Gastroesophageal sphincter (tissue), 4 donors: ENCODE measurements at regions not wholly inside any gene's neighbourhood (a gene's known extent, or its start where the extent isn't known, plus 50 kb on each side); places are given as distances from the start of the nearest gene placed in this dataset.

Source experiments
- ATAC-seq: fragments of 150-250 bp; one replicate; pipeline ENCODE4 v1.9.1; 2016; ENCODE audit warnings: mild to moderate bottlenecking, moderate library complexity
- H3K27ac ChIP-seq, 4 donors: fragments of 200-600 bp; sonication (generic) in 3 of 4; 1 replicate in 3 of 4; 2 replicates in 1 of 4; pipeline ENCODE4 v1.5.1; 2016 to 2019
- H3K27me3 ChIP-seq: fragments of 200-600 bp; sonication (generic); one replicate; pipeline ENCODE4 v1.5.1; 2019
- H3K36me3 ChIP-seq, 2 donors: fragments of 200-600 bp; sonication (generic); one replicate each; pipeline ENCODE4 v1.5.1; 2019; ENCODE audit warnings: control low read depth in 1 of 2
- H3K4me1 ChIP-seq, 3 donors: fragments of 200-600 bp; sonication (generic); 1 replicate in 2 of 3; 2 replicates in 1 of 3; pipeline ENCODE4 v1.5.1; 2016 to 2019; ENCODE audit warnings: control low read depth in 2 of 3
- H3K4me3 ChIP-seq, 2 donors: fragments of 200-600 bp; sonication (generic); one replicate each; pipeline ENCODE4 v1.5.1; 2019; ENCODE audit warnings: mild to moderate bottlenecking in 1 of 2, moderate library complexity in 1 of 2
- H3K9me3 ChIP-seq, 3 donors: fragments of 200-600 bp; sonication (generic); one replicate each; pipeline ENCODE4 v1.5.1; 2017 to 2019; ENCODE audit warnings: control low read depth in 2 of 3
- EP300 ChIP-seq: sonication (generic); formaldehyde crosslinking; IDR thresholded peaks from one replicate; pipeline ENCODE4 v1.6.1; 2017; ENCODE audit warnings: antibody characterized with exemption, mild to moderate bottlenecking
- POLR2A ChIP-seq, 2 donors: fragments of 450-650 bp; IDR thresholded peaks; one replicate each; pipeline ENCODE4 v1.6.1; 2017; ENCODE audit warnings: antibody characterized with exemption in 2 of 2, mild to moderate bottlenecking in 2 of 2, moderate library complexity in 1 of 2
- POLR2AphosphoS5 ChIP-seq: sonication (generic); formaldehyde crosslinking; IDR thresholded peaks from one replicate; pipeline ENCODE4 v1.6.1; 2017; ENCODE audit warnings: antibody characterized with exemption
- WGBS, 2 donors: methylation state at CpG; one replicate each; pipeline ENCODE4 v1.1.5; 2018; ENCODE audit warnings: low coverage in 1 of 2; 5-methylcytosine and 5-hydroxymethylcytosine counted together
- TF ChIP-seq, protein P1 (sequence below), 4 experiments: fragments of 200-600 bp in 2 of 4; fragments of 450-650 bp in 2 of 4; sonication (generic) in 1 of 4; IDR thresholded peaks; one replicate each; pipeline ENCODE4 v1.5.1; 2017 to 2019; ENCODE audit warnings: antibody characterized with exemption in 4 of 4, mild to moderate bottlenecking in 2 of 4, moderate library complexity in 2 of 4

DNA sequence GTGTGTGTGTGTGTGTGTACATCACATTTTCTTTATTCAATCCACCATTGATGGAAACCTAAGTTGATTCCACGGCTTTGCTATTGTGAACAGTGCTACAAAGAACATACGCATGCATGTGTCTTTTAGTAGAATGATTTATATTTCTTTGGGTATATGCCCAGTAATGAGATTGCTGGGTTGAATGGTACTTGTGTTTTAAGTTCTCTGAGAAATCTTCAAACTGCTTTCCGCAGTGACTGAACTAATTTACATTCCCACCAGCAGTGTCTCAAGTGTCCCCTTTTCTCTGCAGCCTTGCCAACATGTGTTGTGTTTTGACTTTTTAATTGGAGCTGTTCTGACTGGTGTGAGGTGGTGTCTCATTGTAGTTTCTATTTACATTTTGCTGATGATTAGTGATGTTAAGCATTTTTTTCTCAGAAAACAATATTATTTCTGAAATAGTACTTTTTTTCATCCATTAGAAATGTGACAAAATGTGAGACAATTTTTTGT is 769.7 kb downstream of the TAF11L14 start:
- Histone ChIP-seq H3K4me3 (no peak overlapping the region), H3K27ac (no peak overlapping the region), H3K4me1 (no peaks in the 10 kb centered on the region), H3K9me3 (no peaks in the 10 kb centered on the region), H3K36me3 (no peaks in the 10 kb centered on the region), H3K27me3 (no peaks in the 10 kb centered on the region)
- TF ChIP-seq POLR2A (IDR thresholded peaks at IDR 0.05): no peak
- TF ChIP-seq, protein P1, sequence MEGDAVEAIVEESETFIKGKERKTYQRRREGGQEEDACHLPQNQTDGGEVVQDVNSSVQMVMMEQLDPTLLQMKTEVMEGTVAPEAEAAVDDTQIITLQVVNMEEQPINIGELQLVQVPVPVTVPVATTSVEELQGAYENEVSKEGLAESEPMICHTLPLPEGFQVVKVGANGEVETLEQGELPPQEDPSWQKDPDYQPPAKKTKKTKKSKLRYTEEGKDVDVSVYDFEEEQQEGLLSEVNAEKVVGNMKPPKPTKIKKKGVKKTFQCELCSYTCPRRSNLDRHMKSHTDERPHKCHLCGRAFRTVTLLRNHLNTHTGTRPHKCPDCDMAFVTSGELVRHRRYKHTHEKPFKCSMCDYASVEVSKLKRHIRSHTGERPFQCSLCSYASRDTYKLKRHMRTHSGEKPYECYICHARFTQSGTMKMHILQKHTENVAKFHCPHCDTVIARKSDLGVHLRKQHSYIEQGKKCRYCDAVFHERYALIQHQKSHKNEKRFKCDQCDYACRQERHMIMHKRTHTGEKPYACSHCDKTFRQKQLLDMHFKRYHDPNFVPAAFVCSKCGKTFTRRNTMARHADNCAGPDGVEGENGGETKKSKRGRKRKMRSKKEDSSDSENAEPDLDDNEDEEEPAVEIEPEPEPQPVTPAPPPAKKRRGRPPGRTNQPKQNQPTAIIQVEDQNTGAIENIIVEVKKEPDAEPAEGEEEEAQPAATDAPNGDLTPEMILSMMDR (IDR thresholded peaks at IDR 0.05): no peak
- no peak for TF ChIP-seq EP300
- TF ChIP-seq POLR2AphosphoS5: no peak
- WGBS, 2 donors: 29 to 62% methylated on average over 3 of the region's 3 CpGs
- ATAC-seq: no peak

DNA sequence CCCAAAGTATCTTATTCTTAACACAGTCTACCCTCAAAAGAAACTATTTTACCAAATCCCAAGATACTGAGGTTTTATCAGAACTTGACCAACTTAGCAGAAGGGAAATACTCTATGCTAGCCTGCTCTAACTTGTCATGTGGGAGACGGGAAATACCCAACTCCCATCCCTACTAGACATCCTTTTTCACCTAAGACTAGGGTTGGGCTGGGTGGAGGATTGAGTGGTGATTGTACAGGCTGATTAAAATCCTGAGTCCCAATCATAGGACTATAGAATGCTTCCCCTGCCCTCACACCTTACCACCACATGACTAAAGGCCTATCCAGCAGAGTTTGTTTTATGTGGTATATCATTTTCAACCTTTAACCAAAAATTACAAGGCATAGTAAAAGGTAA is 786.5 kb downstream of the TAF11L14 start:
- no peak for ATAC-seq
- Histone ChIP-seq H3K36me3 (no peaks in the 10 kb centered on the region), H3K27me3 (no peaks in the 10 kb centered on the region), H3K27ac (no peak overlapping the region), H3K4me3 (no peak overlapping the region), H3K9me3 (no peaks in the 10 kb centered on the region), H3K4me1 (no peaks in the 10 kb centered on the region)
- TF ChIP-seq, protein P1 (IDR thresholded peaks at IDR 0.05): no peak
- TF ChIP-seq POLR2AphosphoS5: no peak
- TF ChIP-seq POLR2A (IDR thresholded peaks at IDR 0.05): no peak
- TF ChIP-seq EP300: no peak
- WGBS, 2 donors: 89 to 93% methylated on average over 1 of the region's 1 CpG

DNA sequence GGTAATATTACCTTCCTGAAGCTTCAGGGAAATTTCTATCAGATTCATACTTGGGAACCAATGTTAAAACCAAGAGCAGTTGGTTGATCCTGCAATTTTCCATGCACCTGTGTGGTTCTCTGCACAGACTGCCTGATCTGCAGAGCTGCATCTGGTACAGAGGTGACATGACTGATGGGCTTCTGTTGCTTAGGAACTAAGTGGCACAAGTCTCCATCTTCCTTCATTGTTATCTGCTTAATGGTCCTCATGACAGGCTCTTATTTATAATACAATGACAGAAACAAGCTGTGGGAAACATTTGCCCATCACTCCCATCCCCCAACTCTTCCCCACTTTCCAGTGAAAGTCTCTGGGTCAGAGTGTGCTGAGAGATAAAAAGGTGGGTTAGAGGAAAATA is 799.1 kb downstream of the TAF11L14 start:
- Histone ChIP-seq H3K27ac (no peak overlapping the region), H3K27me3 (no peaks in the 10 kb centered on the region), H3K36me3 (no peaks in the 10 kb centered on the region), H3K4me3 (no peak overlapping the region), H3K9me3 (peaks cover 0 to 3% (median 0%) of the 10 kb centered on the region in 3 donors), H3K4me1 (no peaks in the 10 kb centered on the region)
- ATAC-seq: no peak
- TF ChIP-seq, protein P1 (IDR thresholded peaks at IDR 0.05): no peak
- TF ChIP-seq EP300: no peak
- no peak for TF ChIP-seq POLR2A (IDR thresholded peaks at IDR 0.05)
- TF ChIP-seq POLR2AphosphoS5: no peak

DNA sequence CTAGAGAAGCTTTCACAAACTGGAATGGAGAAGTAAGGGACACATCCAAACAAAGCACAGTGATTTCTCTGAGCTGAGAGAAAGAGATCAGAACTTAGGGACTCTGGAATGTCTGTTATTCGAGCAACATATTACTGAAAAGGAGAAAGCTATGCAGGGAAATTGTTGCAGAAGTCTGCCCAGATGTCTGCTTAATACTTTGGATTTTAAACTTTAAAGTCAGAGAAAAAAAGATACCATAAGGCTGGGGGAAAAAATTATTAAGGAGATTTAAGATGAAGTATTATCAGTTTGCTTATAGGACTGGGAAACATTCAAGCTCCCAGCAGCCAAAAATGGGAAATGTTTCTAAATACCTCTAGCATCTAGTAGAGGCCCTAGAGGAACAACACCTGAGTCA is 803.9 kb downstream of the TAF11L14 start:
- no peak for ATAC-seq
- WGBS, 2 donors: 10 to 37% methylated on average over 1 of the region's 1 CpG
- Histone ChIP-seq H3K4me3 (no peak overlapping the region), H3K27ac (no peak overlapping the region), H3K27me3 (no peaks in the 10 kb centered on the region), H3K9me3 (no peaks in the 10 kb centered on the region), H3K36me3 (no peaks in the 10 kb centered on the region), H3K4me1 (no peaks in the 10 kb centered on the region)
- TF ChIP-seq EP300 (no peak), POLR2A (IDR thresholded peaks at IDR 0.05) (no peak), POLR2AphosphoS5 (no peak)
- TF ChIP-seq, protein P1 (IDR thresholded peaks at IDR 0.05): no peak

DNA sequence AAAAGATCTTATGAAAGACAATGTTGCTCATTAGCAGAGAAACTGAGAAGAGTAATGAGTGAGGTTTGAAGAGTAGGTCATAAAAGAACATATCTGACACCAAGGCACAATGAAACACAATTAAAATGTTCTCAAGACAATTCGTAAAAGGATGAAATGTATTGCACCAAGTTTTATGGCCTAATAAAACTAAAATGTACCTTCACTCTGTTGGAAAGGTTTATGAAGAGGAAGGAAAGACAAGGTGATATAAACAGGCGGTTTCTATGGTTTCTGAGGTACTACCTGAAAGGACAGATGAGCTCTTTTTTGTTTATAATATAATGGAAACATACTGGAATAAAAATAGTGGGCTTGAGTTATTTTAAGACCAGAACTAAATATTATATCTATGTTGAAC is 821.3 kb downstream of the TAF11L14 start:
- Histone ChIP-seq H3K36me3 (no peaks in the 10 kb centered on the region), H3K4me3 (no peak overlapping the region), H3K27me3 (peaks cover 4% of the 10 kb centered on the region), H3K27ac (no peak overlapping the region), H3K4me1 (no peaks in the 10 kb centered on the region), H3K9me3 (no peaks in the 10 kb centered on the region)
- 69 to 75% methylated on average over 2 of the region's 2 CpGs for WGBS, 2 donors
- TF ChIP-seq POLR2A (IDR thresholded peaks at IDR 0.05) (no peak), POLR2AphosphoS5 (no peak), EP300 (no peak)
- TF ChIP-seq, protein P1 (IDR thresholded peaks at IDR 0.05): no peak
- no peak for ATAC-seq
